H9 (cell line): ENCODE measurements at regions not wholly inside any gene's neighbourhood (a gene's known extent, or its start where the extent isn't known, plus 50 kb on each side); places are given as distances from the start of the nearest gene placed in this dataset.
"Not testable (repeated sequence)": the region's sequence is repeated elsewhere in the genome, so short reads cannot be mapped to it uniquely, and the experiment has no call there.

Experiments
- DNase-seq: peaks from one replicate; pipeline ENCODE4 v3.0.0-alpha.2; 2017
- H2AFZ ChIP-seq: one replicate; pipeline ENCODE4 v1.6.1; 2013; ENCODE audit warnings: mild to moderate bottlenecking, low read length, control low read depth, moderate library complexity
- H2AK5ac ChIP-seq: 2 replicates; pipeline ENCODE4 v1.6.1; 2013; ENCODE audit warnings: low read length, control low read depth, mixed read lengths; ENCODE audit not compliant: insufficient read length
- H2BK120ac ChIP-seq: one replicate; pipeline ENCODE4 v1.6.1; 2013; ENCODE audit warnings: low read depth, mild to moderate bottlenecking, low read length, control low read depth, inconsistent platforms; ENCODE audit not compliant: poor library complexity, severe bottlenecking
- H2BK12ac ChIP-seq: 2 replicates; pipeline ENCODE4 v1.6.1; 2013; ENCODE audit warnings: low read length, control low read depth, mixed read lengths, low read depth; ENCODE audit not compliant: insufficient read length
- H2BK15ac ChIP-seq: 2 replicates; pipeline ENCODE4 v1.6.1; 2013; ENCODE audit warnings: low read depth, low read length, control low read depth
- H2BK20ac ChIP-seq: one replicate; pipeline ENCODE4 v1.6.1; 2013; ENCODE audit warnings: low read depth, mild to moderate bottlenecking, low read length, control low read depth, inconsistent platforms; ENCODE audit not compliant: poor library complexity, severe bottlenecking
- H2BK5ac ChIP-seq: 2 replicates; pipeline ENCODE4 v1.6.1; 2013; ENCODE audit warnings: low read length, control low read depth, mixed read lengths; ENCODE audit not compliant: insufficient read length
- H3K14ac ChIP-seq: 2 replicates; pipeline ENCODE4 v1.6.1; 2013; ENCODE audit warnings: low read length, control low read depth; ENCODE audit not compliant: insufficient read depth
- H3K18ac ChIP-seq: 2 replicates; pipeline ENCODE4 v1.6.1; 2013; ENCODE audit warnings: low read depth, mild to moderate bottlenecking, mixed read lengths, low read length, control low read depth; ENCODE audit not compliant: insufficient read length
- H3K23ac ChIP-seq: 2 replicates; pipeline ENCODE4 v1.6.1; 2013; ENCODE audit warnings: low read length, control low read depth, mixed read lengths, low read depth; ENCODE audit not compliant: insufficient read length
- H3K23me2 ChIP-seq: 2 replicates; pipeline ENCODE4 v1.6.1; 2013; ENCODE audit warnings: low read depth, mild to moderate bottlenecking, mixed read lengths, low read length, control low read depth; ENCODE audit not compliant: insufficient read length, poor library complexity, severe bottlenecking
- H3K27ac ChIP-seq: 2 replicates; pipeline ENCODE4 v1.5.1; 2013; ENCODE audit warnings: low read length, control low read depth, mixed read lengths, low read depth; ENCODE audit not compliant: insufficient read length
- H3K27me3 ChIP-seq: 2 replicates; pipeline ENCODE4 v1.6.1; 2013; ENCODE audit warnings: low read length, control low read depth, inconsistent platforms; ENCODE audit not compliant: insufficient read depth
- H3K4ac ChIP-seq: 2 replicates; pipeline ENCODE4 v1.6.1; 2013; ENCODE audit warnings: low read depth, mild to moderate bottlenecking, control low read depth, inconsistent platforms, low read length, moderate library complexity
- H3K4me1 ChIP-seq: 2 replicates; pipeline ENCODE4 v1.6.1; 2013; ENCODE audit warnings: low read length, control low read depth, inconsistent platforms; ENCODE audit not compliant: insufficient read depth
- H3K4me2 ChIP-seq: 2 replicates; pipeline ENCODE4 v1.6.1; 2013; ENCODE audit warnings: low read length, control low read depth, mixed read lengths; ENCODE audit not compliant: insufficient read length, insufficient read depth
- H3K56ac ChIP-seq: 2 replicates; pipeline ENCODE4 v1.6.1; 2013; ENCODE audit warnings: low read depth, mild to moderate bottlenecking, mixed read lengths, low read length, control low read depth; ENCODE audit not compliant: insufficient read length
- H3K79me1 ChIP-seq: 2 replicates; pipeline ENCODE4 v1.6.1; 2013; ENCODE audit warnings: low read depth, mild to moderate bottlenecking, moderate library complexity, low read length, control low read depth, inconsistent platforms; ENCODE audit not compliant: insufficient read depth, poor library complexity, severe bottlenecking
- H3K79me2 ChIP-seq: 2 replicates; pipeline ENCODE4 v1.6.1; 2013; ENCODE audit warnings: low read length, control low read depth, inconsistent platforms; ENCODE audit not compliant: insufficient read depth
- H3K9ac ChIP-seq: 2 replicates; pipeline ENCODE4 v1.6.1; 2013; ENCODE audit warnings: low read length, control low read depth, mixed read lengths; ENCODE audit not compliant: insufficient read length; ENCODE audit errors: extremely low read depth
- H3K9me3 ChIP-seq: one replicate; pipeline ENCODE4 v1.6.1; 2013; ENCODE audit warnings: low read depth, low read length, inconsistent platforms; ENCODE audit not compliant: control insufficient read depth
- H3T11ph ChIP-seq: one replicate; pipeline ENCODE4 v1.6.1; 2013; ENCODE audit warnings: mild to moderate bottlenecking, low read length, control low read depth, inconsistent platforms
- H4K20me1 ChIP-seq: one replicate; pipeline ENCODE4 v1.6.1; 2013; ENCODE audit not compliant: control insufficient read depth, insufficient read length, insufficient read depth
- H4K5ac ChIP-seq: 2 replicates; pipeline ENCODE4 v1.6.1; 2013; ENCODE audit warnings: low read depth, mild to moderate bottlenecking, mixed read lengths, low read length, control low read depth; ENCODE audit not compliant: insufficient read length
- H4K8ac ChIP-seq: replicated peaks from 2 replicates; pipeline ENCODE4 v1.6.1; 2013; ENCODE audit warnings: low read length, control low read depth, mixed read lengths, low read depth; ENCODE audit not compliant: insufficient read length
- H4K91ac ChIP-seq: 2 replicates; pipeline ENCODE4 v1.6.1; 2013; ENCODE audit warnings: low read depth, mild to moderate bottlenecking, moderate library complexity, mixed read lengths, low read length, control low read depth; ENCODE audit not compliant: insufficient read length
- H3K27ac Mint-ChIP-seq, 3 experiments: 2 replicates in 2 of 3; 3 replicates in 1 of 3; pipeline ENCODE4 v1.8.0; 2020 to 2021; ENCODE audit warnings: mixed read lengths in 3 of 3, mild to moderate bottlenecking in 1 of 3, moderate library complexity in 1 of 3
- H3K27me3 Mint-ChIP-seq: 2 replicates; pipeline ENCODE4 v1.8.0; 2021; ENCODE audit warnings: low read depth, mild to moderate bottlenecking, moderate library complexity, mixed read lengths
- H3K36me3 Mint-ChIP-seq, 3 experiments: 2 replicates in 2 of 3; 3 replicates in 1 of 3; pipeline ENCODE4 v1.8.0; 2020 to 2021; ENCODE audit warnings: low read depth in 3 of 3, mixed read lengths in 3 of 3; ENCODE audit not compliant: insufficient read depth in 1 of 3
- H3K4me1 Mint-ChIP-seq, 2 experiments: 2 replicates each; pipeline ENCODE4 v1.8.0; 2020; ENCODE audit warnings: mixed read lengths in 2 of 2
- H3K4me3 Mint-ChIP-seq, 2 experiments: 2 replicates in 1 of 2; 3 replicates in 1 of 2; pipeline ENCODE4 v1.8.0; 2020 to 2021; ENCODE audit warnings: mild to moderate bottlenecking in 2 of 2, mixed read lengths in 2 of 2, moderate library complexity in 1 of 2
- H3K9me3 Mint-ChIP-seq, 2 experiments: 2 replicates in 1 of 2; 3 replicates in 1 of 2; pipeline ENCODE4 v1.8.0; 2020; ENCODE audit warnings: mild to moderate bottlenecking in 2 of 2, mixed read lengths in 2 of 2, moderate library complexity in 1 of 2
- WGBS: extraction: QIAGEN DNeasy Blood & Tissue Kit; methylation state at CpG from one replicate; pipeline ENCODE4 v1.1.7; 2013; ENCODE audit warnings: missing lambda C conversion rate, low lambda C conversion rate, mixed read lengths; ENCODE audit not compliant: insufficient read length; ENCODE audit errors: extremely low coverage; 5-methylcytosine and 5-hydroxymethylcytosine counted together
- TF ChIP-seq, protein P1 (sequence below): fragments of 200-600 bp; sonication (generic); conservative IDR thresholded peaks from 3 replicates; pipeline ENCODE4 v1.8.0; 2021; ENCODE audit warnings: antibody characterized with exemption, mild to moderate bottlenecking

DNA sequence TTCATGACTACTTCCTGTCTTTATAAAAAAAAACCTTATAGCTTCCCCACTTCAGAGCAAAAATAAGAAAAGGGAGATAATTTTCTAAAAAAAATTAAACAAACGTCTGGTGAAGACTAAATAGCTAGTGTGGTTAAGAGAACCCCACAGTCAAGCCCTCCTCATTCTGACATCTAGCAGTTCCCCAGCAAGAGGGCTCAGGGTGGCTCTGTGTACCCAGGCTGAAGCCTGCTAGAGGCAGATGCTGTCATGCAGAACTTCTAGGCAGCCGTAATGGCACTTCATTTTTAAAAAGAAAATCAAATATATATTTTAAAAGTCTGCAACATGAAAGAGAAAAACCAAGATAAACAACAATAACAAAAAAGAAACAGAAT is 223.1 kb upstream of the KLF14 start:
- TF ChIP-seq, protein P1, sequence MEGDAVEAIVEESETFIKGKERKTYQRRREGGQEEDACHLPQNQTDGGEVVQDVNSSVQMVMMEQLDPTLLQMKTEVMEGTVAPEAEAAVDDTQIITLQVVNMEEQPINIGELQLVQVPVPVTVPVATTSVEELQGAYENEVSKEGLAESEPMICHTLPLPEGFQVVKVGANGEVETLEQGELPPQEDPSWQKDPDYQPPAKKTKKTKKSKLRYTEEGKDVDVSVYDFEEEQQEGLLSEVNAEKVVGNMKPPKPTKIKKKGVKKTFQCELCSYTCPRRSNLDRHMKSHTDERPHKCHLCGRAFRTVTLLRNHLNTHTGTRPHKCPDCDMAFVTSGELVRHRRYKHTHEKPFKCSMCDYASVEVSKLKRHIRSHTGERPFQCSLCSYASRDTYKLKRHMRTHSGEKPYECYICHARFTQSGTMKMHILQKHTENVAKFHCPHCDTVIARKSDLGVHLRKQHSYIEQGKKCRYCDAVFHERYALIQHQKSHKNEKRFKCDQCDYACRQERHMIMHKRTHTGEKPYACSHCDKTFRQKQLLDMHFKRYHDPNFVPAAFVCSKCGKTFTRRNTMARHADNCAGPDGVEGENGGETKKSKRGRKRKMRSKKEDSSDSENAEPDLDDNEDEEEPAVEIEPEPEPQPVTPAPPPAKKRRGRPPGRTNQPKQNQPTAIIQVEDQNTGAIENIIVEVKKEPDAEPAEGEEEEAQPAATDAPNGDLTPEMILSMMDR: no peak
- H3K9me3 ChIP-seq: no peaks in the 10 kb centered on the region
- peaks cover 8 to 14% of the 10 kb centered on the region in 2 experiments for H3K4me1 Mint-ChIP-seq
- no peak overlapping the region for H3K56ac ChIP-seq
- no peak overlapping the region for H2BK12ac ChIP-seq
- no peak overlapping the region for H4K8ac ChIP-seq
- no peaks in the 10 kb centered on the region; the same call in 1 of the 2 replicates for H3K27me3 Mint-ChIP-seq
- H3K23ac ChIP-seq: no peak overlapping the region
- no peak overlapping the region for H3K27ac Mint-ChIP-seq
- no peak overlapping the region for H3K27ac ChIP-seq
- no peaks in the 10 kb centered on the region for H4K20me1 ChIP-seq
- no CpG with 5 or more reads among the region's 2 CpGs for WGBS
- H3T11ph ChIP-seq: no peak overlapping the region
- no peaks in the 10 kb centered on the region for H3K27me3 ChIP-seq
- H4K5ac ChIP-seq: no peak overlapping the region
- peaks cover 5 to 7% of the 10 kb centered on the region in 2 experiments; a peak in 4 of 5 replicates for H3K9me3 Mint-ChIP-seq
- H2BK15ac ChIP-seq: no peak overlapping the region
- H2AK5ac ChIP-seq: no peak overlapping the region
- no peak overlapping the region for H3K4ac ChIP-seq
- no peak overlapping the region for H3K4me2 ChIP-seq
- no peak overlapping the region for H2BK20ac ChIP-seq
- no peak overlapping the region for H3K18ac ChIP-seq
- H2AFZ ChIP-seq: no peak overlapping the region
- no peak overlapping the region for H3K4me3 Mint-ChIP-seq
- no peak overlapping the region for H3K9ac ChIP-seq
- no peaks in the 10 kb centered on the region for H3K23me2 ChIP-seq
- peaks cover 3% of the 10 kb centered on the region; the same call in 1 of the 2 replicates for H3K4me1 ChIP-seq
- H3K79me2 ChIP-seq: no peaks in the 10 kb centered on the region
- H4K91ac ChIP-seq: no peak overlapping the region
- H3K79me1 ChIP-seq: no peaks in the 10 kb centered on the region
- peaks cover 6 to 17% (median 16%) of the 10 kb centered on the region in 3 experiments; a peak in 6 of 7 replicates for H3K36me3 Mint-ChIP-seq
- no peak overlapping the region for H3K14ac ChIP-seq
- no peak for DNase-seq
- no peak overlapping the region for H2BK120ac ChIP-seq
- no peak overlapping the region for H2BK5ac ChIP-seq

DNA sequence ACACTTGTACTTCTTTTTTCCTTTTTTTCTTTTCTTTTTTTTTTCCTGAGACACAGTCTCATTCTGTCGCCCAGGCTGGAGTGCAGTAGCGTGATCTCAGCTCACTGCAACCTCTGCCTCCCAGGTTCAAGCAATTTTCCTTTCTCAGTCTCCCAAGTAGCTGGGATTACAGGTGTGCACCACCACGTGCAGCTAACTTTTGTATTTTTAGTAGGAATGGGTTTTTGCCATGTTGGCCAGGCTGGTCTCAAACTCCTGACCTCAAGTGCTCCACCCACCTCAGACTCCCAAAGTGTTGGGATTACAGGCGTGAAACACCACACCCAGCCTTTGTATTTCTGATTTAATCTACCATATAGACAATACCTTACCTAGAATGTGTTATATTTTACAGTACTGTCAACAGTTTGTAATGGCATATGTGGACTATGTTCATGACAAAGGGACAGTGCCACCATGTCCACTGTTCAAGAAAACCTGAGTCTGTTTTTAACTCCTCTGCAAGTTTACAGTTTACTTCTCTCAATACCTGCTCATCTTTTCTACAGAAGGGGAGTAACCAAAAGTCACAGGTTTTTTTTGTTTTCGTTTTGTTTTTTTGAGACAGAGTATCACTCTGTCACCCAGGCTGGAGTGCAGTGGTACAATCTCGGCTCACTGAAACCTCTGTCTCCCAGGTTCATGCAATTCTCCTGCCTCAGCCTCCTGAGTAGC is 223.9 kb upstream of the KLF14 start:
- not testable (repeated sequence) for H3K4me1 ChIP-seq, H3K56ac ChIP-seq, H3K27ac Mint-ChIP-seq, H2BK12ac ChIP-seq, H3K9ac ChIP-seq, H3K14ac ChIP-seq, H4K8ac ChIP-seq, H2AFZ ChIP-seq, H3K23ac ChIP-seq, H3T11ph ChIP-seq, H3K23me2 ChIP-seq, H4K20me1 ChIP-seq, H3K27me3 Mint-ChIP-seq, H3K4me2 ChIP-seq, H2AK5ac ChIP-seq, H3K9me3 Mint-ChIP-seq, H3K4ac ChIP-seq, H2BK20ac ChIP-seq, H3K27ac ChIP-seq, DNase-seq, H2BK15ac ChIP-seq, H3K79me1 ChIP-seq, H4K91ac ChIP-seq, H3K79me2 ChIP-seq, H3K9me3 ChIP-seq, H4K5ac ChIP-seq, H3K27me3 ChIP-seq, H2BK5ac ChIP-seq, H2BK120ac ChIP-seq, H3K4me3 Mint-ChIP-seq, H3K18ac ChIP-seq
- no CpG with 5 or more reads among the region's 6 CpGs for whole genome bisulfite sequencing
- Mint-ChIP-seq H3K36me3 (peaks cover 6 to 17% (median 16%) of the 10 kb centered on the region in 3 experiments; a peak in 6 of 7 replicates), H3K4me1 (peaks cover 3 to 14% of the 10 kb centered on the region in 2 experiments; a peak in 2 of 4 replicates)
